Sigmoid colon (tissue), 4 donors: ENCODE measurements at regions not wholly inside any gene's neighbourhood (a gene's known extent, or its start where the extent isn't known, plus 50 kb on each side); places are given as distances from the start of the nearest gene placed in this dataset.

ENCODE experiments used
- CTCF ChIP-seq, 4 experiments: fragments of 450-650 bp in 3 of 4; fragments of 200-600 bp in 1 of 4; IDR thresholded peaks; one replicate each; pipeline ENCODE4 v1.5.1; 2016 to 2019; ENCODE audit warnings: antibody characterized with exemption in 4 of 4, mild to moderate bottlenecking in 3 of 4, moderate library complexity in 2 of 4
- POLR2A ChIP-seq, 2 donors: fragments of 450-650 bp; IDR thresholded peaks; one replicate each; pipeline ENCODE4 v1.6.1; 2016; ENCODE audit warnings: antibody characterized with exemption in 2 of 2, mild to moderate bottlenecking in 2 of 2, moderate library complexity in 2 of 2
- POLR2AphosphoS5 ChIP-seq, 4 donors: sonication (generic); formaldehyde crosslinking; IDR thresholded peaks; one replicate each; pipeline ENCODE4 v1.6.1; 2017; ENCODE audit warnings: antibody characterized with exemption in 4 of 4

GRCh38 chr3:66934725-66935124 lies 63.4 kb upstream of the KBTBD8 start:
- TF ChIP-seq POLR2A (IDR thresholded peaks at IDR 0.05) (no peak), CTCF (IDR thresholded peaks at IDR 0.05) (no peak), POLR2AphosphoS5 (IDR thresholded peaks at IDR 0.05) (no peak)
